Testis (tissue), 2 donors: ENCODE measurements at regions not wholly inside any gene's neighbourhood (a gene's known extent, or its start where the extent isn't known, plus 50 kb on each side); places are given as distances from the start of the nearest gene placed in this dataset.

Experiments
- DNase-seq: peaks from one replicate; pipeline ENCODE4 v3.0.0-alpha.2; 2019
- H3K27ac ChIP-seq, 2 donors: fragments of 200-600 bp; sonication (generic); one replicate each; pipeline ENCODE4 v1.5.1; 2019
- H3K27me3 ChIP-seq: fragments of 200-600 bp; sonication (generic); one replicate; pipeline ENCODE4 v1.5.1; 2019
- H3K36me3 ChIP-seq: fragments of 200-600 bp; sonication (generic); one replicate; pipeline ENCODE4 v1.5.1; 2017; ENCODE audit warnings: low read depth; ENCODE audit errors: missing control alignments
- H3K4me1 ChIP-seq: fragments of 200-600 bp; sonication (generic); one replicate; pipeline ENCODE4 v1.5.1; 2019
- H3K4me3 ChIP-seq, 2 donors: fragments of 200-600 bp; sonication (generic); one replicate each; pipeline ENCODE4 v1.5.1; 2017 to 2019
- H3K9me3 ChIP-seq: fragments of 200-600 bp; sonication (generic); one replicate; pipeline ENCODE4 v1.5.1; 2017
- POLR2A ChIP-seq: fragments of 450-650 bp; IDR thresholded peaks from one replicate; pipeline ENCODE4 v1.6.1; 2017; ENCODE audit warnings: antibody characterized with exemption, mild to moderate bottlenecking, moderate library complexity
- WGBS, 2 donors: methylation state at CpG; one replicate each; pipeline ENCODE4 v1.1.5; 2018; 5-methylcytosine and 5-hydroxymethylcytosine counted together
- intact Hi-C: fragments of 100-400 bp; cut with DNase I; formaldehyde crosslinking; loops from one replicate; pipeline ENCODE4 v1.15.1; 2023; ENCODE audit warnings: low total_unique reads
- TF ChIP-seq, protein P1 (sequence below), 3 experiments: fragments of 450-650 bp in 2 of 3; fragments of 200-600 bp in 1 of 3; sonication (generic) in 1 of 3; IDR thresholded peaks; one replicate each; pipeline ENCODE4 v1.5.1; 2016 to 2019; ENCODE audit warnings: antibody characterized with exemption in 3 of 3, mild to moderate bottlenecking in 2 of 3, moderate library complexity in 1 of 3

DNA sequence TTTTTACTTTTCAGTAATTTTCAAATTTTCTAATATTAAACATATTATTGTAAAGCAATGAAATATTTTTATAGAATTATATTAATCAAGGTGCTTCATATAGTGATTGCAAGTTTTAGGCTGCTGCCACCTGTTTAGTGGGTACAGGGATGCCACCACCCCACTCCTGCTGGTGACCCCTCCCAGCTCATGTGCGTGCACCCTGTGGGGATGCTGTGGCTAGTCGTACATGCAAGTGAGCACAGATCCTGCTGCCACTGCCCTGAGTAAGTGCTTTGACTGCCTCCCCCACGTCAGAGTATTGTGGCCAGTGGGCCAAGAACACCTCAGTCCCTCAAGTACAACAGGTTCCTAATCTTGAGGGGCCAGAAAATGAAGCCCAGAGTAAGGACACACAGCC is 320.1 kb upstream of the DDI1 start:
- no peak for DNase-seq
- Histone ChIP-seq H3K9me3 (no peaks in the 10 kb centered on the region), H3K27ac (no peak overlapping the region), H3K36me3 (no peaks in the 10 kb centered on the region), H3K27me3 (no peaks in the 10 kb centered on the region), H3K4me3 (no peak overlapping the region), H3K4me1 (no peaks in the 10 kb centered on the region)
- intact Hi-C loops, result no loop called here
- 75 to 83% methylated on average over 3 of the region's 3 CpGs for WGBS, 2 donors
- no peak for TF ChIP-seq POLR2A
- TF ChIP-seq, protein P1, sequence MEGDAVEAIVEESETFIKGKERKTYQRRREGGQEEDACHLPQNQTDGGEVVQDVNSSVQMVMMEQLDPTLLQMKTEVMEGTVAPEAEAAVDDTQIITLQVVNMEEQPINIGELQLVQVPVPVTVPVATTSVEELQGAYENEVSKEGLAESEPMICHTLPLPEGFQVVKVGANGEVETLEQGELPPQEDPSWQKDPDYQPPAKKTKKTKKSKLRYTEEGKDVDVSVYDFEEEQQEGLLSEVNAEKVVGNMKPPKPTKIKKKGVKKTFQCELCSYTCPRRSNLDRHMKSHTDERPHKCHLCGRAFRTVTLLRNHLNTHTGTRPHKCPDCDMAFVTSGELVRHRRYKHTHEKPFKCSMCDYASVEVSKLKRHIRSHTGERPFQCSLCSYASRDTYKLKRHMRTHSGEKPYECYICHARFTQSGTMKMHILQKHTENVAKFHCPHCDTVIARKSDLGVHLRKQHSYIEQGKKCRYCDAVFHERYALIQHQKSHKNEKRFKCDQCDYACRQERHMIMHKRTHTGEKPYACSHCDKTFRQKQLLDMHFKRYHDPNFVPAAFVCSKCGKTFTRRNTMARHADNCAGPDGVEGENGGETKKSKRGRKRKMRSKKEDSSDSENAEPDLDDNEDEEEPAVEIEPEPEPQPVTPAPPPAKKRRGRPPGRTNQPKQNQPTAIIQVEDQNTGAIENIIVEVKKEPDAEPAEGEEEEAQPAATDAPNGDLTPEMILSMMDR (IDR thresholded peaks at IDR 0.05), result no peak

DNA sequence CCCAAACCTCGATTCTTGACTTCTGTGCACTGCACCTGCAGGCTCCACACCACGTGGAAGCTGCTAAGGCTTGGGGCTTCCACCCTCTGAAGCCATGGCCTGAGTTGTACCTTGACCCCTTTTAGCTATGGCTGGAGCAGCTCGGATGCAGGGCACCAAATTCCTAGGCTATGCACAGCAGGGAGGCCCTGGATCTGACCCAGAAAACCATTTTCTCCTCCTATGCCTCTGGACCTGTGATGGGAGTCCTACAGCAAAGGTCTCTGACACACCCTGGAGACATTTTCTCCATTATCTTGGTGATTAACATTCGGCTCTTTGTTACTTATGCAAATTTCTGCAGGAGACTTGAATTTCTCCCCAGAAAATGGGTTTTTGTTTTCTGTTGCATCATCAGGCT is 309.2 kb upstream of the DDI1 start:
- Histone ChIP-seq H3K9me3 (no peaks in the 10 kb centered on the region), H3K27ac (no peak overlapping the region), H3K4me1 (no peaks in the 10 kb centered on the region), H3K4me3 (no peak overlapping the region), H3K36me3 (no peaks in the 10 kb centered on the region), H3K27me3 (no peaks in the 10 kb centered on the region)
- WGBS, 2 donors, result 69 to 80% methylated on average over 4 of the region's 4 CpGs
- intact Hi-C loops, result no loop called here
- TF ChIP-seq, protein P1 (IDR thresholded peaks at IDR 0.05), result no peak
- no peak for TF ChIP-seq POLR2A
- no peak for DNase-seq

DNA sequence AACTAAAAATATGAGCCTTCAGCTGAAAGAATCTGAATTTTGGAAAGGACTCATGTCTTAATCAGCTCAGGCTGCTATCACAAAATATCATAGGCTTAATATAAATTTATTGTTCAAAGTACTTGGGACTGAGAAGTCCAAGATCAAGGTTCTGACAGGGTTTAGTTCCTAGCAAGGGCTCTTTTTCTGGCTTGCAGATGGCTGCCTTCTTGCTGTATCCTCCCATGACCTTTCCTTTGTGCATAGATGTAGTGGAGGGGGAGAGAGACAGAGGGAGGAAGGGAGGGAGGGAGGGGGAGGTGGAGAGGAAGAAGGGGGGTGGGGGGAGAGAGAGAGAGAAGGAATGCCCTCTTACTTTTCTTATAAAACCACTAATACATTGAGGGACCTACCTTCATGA is 306.8 kb upstream of the DDI1 start:
- Histone ChIP-seq H3K27me3 (no peaks in the 10 kb centered on the region), H3K9me3 (no peaks in the 10 kb centered on the region), H3K4me3 (no peak overlapping the region), H3K27ac (no peak overlapping the region), H3K36me3 (no peaks in the 10 kb centered on the region), H3K4me1 (no peaks in the 10 kb centered on the region)
- TF ChIP-seq POLR2A, result no peak
- TF ChIP-seq, protein P1 (IDR thresholded peaks at IDR 0.05), result no peak
- no peak for DNase-seq
- intact Hi-C loops, result no loop called here

DNA sequence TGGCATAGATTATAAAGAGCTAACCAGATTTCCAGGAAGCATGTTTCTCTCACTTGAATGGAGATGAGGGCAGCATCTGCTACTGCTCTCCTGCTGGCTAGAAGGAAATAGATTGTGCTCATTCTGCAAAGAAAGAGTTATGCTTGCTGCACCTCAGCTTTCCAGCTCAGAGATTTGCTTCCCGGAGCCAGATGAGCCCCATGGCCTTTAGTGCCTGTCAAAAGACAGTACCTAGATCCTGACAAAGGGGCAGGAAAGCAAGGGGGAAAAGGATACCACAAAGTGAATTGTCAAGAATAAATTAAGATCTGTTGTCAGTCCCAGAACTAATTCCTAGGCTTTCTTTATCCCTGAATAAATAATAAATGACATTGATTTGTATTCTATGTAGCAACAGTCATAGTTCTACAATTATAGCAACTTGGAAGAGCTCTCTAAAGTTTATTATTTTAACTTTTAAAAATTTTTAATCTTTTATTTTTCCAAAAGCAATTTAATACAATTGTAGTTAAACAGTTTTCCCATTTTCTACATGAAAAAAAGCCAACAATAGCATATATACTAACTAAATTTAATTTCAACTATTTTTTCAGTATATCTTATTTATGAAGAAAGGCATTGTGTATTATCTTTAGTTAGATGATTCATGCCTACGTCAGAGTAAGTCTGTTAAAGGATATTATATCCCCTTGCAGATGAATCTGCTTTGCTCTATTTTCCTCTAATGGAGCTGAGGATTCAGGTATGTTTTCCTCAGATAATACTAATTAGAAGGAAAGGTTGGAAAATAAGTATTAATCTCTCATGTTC is 306.1 kb upstream of the DDI1 start:
- Histone ChIP-seq H3K36me3 (no peaks in the 10 kb centered on the region), H3K4me1 (no peaks in the 10 kb centered on the region), H3K27me3 (no peaks in the 10 kb centered on the region), H3K9me3 (no peaks in the 10 kb centered on the region), H3K4me3 (no peak overlapping the region), H3K27ac (no peak overlapping the region)
- WGBS, 2 donors, result 50% methylated on average over 2 of the region's 2 CpGs
- no peak for DNase-seq
- TF ChIP-seq POLR2A, result no peak
- TF ChIP-seq, protein P1 (IDR thresholded peaks at IDR 0.05), result no peak
- intact Hi-C loops, result no loop called here

DNA sequence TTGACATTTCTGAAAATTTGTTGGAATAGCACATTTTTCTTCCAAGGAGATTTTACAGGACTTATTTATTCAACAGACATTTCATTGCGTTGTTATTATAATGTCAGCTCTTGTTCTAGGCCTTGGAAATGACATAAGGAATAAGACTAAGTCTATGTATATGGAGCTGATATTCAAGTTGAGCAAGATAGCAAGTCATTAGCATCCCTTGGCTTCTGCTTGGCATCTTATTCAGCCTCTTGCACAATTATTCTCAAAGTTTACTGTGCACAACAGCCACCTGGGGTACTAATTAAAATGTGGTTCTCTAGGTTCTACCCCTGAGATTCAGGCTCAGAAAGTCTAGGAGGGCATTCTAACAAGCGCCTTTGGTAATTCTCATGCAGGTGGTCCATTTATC is 304.8 kb upstream of the DDI1 start:
- WGBS, 2 donors, result 50 to 51% methylated on average over 2 of the region's 2 CpGs

More for the DNA sequence above, 304.8 kb upstream of the DDI1 start:
- Histone ChIP-seq H3K9me3 (no peaks in the 10 kb centered on the region), H3K27ac (no peak overlapping the region), H3K4me3 (no peak overlapping the region), H3K36me3 (no peaks in the 10 kb centered on the region), H3K27me3 (no peaks in the 10 kb centered on the region), H3K4me1 (no peaks in the 10 kb centered on the region)
- DNase-seq, result no peak
- TF ChIP-seq POLR2A, result no peak
- TF ChIP-seq, protein P1 (IDR thresholded peaks at IDR 0.05), result no peak
- intact Hi-C loops, result no loop called here
